Adrenal gland (tissue), 9 donors: ENCODE measurements at regions not wholly inside any gene's neighbourhood (a gene's known extent, or its start where the extent isn't known, plus 50 kb on each side); places are given as distances from the start of the nearest gene placed in this dataset.

Experiments used
- DNase-seq, 7 donors: peaks; one replicate each; pipeline ENCODE4 v3.0.0-alpha.2; 2019 to 2020
- H3K27ac ChIP-seq, 5 donors: fragments of 200-600 bp; sonication (generic) in 4 of 5; 1 replicate in 3 of 5; 2 replicates in 2 of 5; pipeline versions ENCODE4 v1.5.1 to v1.8.0; 2016 to 2020; ENCODE audit warnings: mild to moderate bottlenecking in 1 of 5
- H3K27me3 ChIP-seq: fragments of 200-600 bp; 2 replicates; pipeline ENCODE4 v1.8.0; 2021
- H3K36me3 ChIP-seq, 2 donors: fragments of 200-600 bp; replicated peaks in 1 of 2; 1 replicate in 1 of 2; 2 replicates in 1 of 2; pipeline versions ENCODE4 v1.5.1 to v1.8.0; 2018 to 2022
- H3K4me1 ChIP-seq, 2 donors: fragments of 200-600 bp; replicated peaks in 1 of 2; 1 replicate in 1 of 2; 2 replicates in 1 of 2; pipeline versions ENCODE4 v1.5.1 to v1.8.0; 2018 to 2021
- H3K4me3 ChIP-seq, 4 donors: fragments of 200-600 bp; sonication (generic) in 3 of 4; one replicate each; pipeline ENCODE4 v1.5.1; 2016 to 2018
- H3K9me3 ChIP-seq, 3 donors: fragments of 200-600 bp; sonication (generic) in 1 of 3; replicated peaks in 1 of 3; 1 replicate in 2 of 3; 2 replicates in 1 of 3; pipeline versions ENCODE4 v1.5.1 to v1.8.0; 2016 to 2021
- POLR2A ChIP-seq, 2 donors: fragments of 450-650 bp; IDR thresholded peaks; one replicate each; pipeline ENCODE4 v1.6.1; 2017; ENCODE audit warnings: antibody characterized with exemption in 2 of 2, mild to moderate bottlenecking in 2 of 2, moderate library complexity in 1 of 2
- WGBS, 4 donors: extraction: QIAGEN DNeasy Blood & Tissue Kit in 2 of 4; methylation state at CpG; one replicate each; pipeline versions ENCODE4 v1.1.5 to v1.1.7; 2013 to 2017; 5-methylcytosine and 5-hydroxymethylcytosine counted together
- intact Hi-C, 2 donors: fragments of 100-400 bp; cut with DNase I; formaldehyde crosslinking; loops; one replicate each; pipeline versions ENCODE4 v1.14.1 to v1.15.0; 2022 to 2023
- TF ChIP-seq, protein P1 (sequence below), 6 experiments: fragments of 450-650 bp in 4 of 6; fragments of 200-600 bp in 2 of 6; sonication (generic) in 1 of 6; IDR thresholded peaks; 1 replicate in 5 of 6; 2 replicates in 1 of 6; pipeline versions ENCODE4 v1.5.1 to v1.8.0; 2016 to 2021; ENCODE audit warnings: antibody characterized with exemption in 6 of 6, mild to moderate bottlenecking in 2 of 6, moderate library complexity in 1 of 6
- donor health status: healthy with polysubstance abuse.
- donor health status: Bipolar disorder and iron deficiency.
- donor health status: DM: yes; HTN: yes; CAD: no.
- donor health status: DM: no; HTN: no; CAD: no.
- donor health status: DM: no; HTN: no; CAD: no.

DNA sequence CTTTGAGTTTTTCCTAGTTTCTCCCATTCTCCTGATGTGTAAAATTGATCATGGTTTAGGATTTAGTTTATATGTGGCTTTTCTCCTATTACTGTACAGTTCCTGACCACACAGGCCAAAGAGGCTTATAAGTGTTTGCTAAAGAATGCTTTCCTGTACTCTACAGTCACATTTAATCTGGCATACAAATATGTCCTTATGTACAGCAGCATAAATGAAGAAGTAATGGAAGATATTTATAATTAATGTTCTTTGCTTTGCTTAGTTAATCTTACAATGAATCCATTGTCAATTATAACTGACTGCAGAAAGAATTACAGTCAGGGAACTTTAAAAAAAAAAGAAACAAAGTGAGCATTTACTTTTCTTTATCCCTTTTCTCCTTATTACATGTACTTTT, 293.9 kb downstream of the KCNC2 start:
- H3K9me3 ChIP-seq = no peaks in the 10 kb centered on the region
- H3K4me1 ChIP-seq = no peaks in the 10 kb centered on the region
- H3K36me3 ChIP-seq = no peaks in the 10 kb centered on the region
- intact Hi-C loops = no loop called here
- no peaks in the 10 kb centered on the region for H3K27me3 ChIP-seq
- H3K27ac ChIP-seq = no peak overlapping the region
- TF ChIP-seq, protein P1, sequence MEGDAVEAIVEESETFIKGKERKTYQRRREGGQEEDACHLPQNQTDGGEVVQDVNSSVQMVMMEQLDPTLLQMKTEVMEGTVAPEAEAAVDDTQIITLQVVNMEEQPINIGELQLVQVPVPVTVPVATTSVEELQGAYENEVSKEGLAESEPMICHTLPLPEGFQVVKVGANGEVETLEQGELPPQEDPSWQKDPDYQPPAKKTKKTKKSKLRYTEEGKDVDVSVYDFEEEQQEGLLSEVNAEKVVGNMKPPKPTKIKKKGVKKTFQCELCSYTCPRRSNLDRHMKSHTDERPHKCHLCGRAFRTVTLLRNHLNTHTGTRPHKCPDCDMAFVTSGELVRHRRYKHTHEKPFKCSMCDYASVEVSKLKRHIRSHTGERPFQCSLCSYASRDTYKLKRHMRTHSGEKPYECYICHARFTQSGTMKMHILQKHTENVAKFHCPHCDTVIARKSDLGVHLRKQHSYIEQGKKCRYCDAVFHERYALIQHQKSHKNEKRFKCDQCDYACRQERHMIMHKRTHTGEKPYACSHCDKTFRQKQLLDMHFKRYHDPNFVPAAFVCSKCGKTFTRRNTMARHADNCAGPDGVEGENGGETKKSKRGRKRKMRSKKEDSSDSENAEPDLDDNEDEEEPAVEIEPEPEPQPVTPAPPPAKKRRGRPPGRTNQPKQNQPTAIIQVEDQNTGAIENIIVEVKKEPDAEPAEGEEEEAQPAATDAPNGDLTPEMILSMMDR (IDR thresholded peaks at IDR 0.05) = no peak
- no peak for TF ChIP-seq POLR2A (IDR thresholded peaks at IDR 0.05)
- DNase-seq = no peak
- H3K4me3 ChIP-seq = no peak overlapping the region

DNA sequence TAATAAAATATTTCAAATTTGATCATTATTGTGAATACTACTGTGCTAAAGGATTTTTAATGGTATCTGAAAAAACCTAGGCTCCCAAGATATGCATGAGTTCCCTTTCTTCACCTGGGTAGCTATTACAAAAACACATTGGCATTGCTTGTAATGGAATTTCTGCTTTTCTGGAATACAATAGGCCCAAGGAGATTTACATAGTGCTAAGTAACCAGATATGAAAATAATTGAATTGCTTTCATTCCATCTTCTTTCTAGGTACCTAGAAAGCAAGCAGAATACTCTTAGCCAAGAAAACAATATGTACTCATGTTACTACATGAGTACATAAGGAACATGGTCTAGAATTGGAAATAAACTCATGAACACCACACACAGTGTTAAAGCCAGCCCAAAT, 291.9 kb downstream of the KCNC2 start:
- no peaks in the 10 kb centered on the region for H3K9me3 ChIP-seq
- DNase-seq = no peak
- H3K4me1 ChIP-seq = no peaks in the 10 kb centered on the region
- H3K4me3 ChIP-seq = no peak overlapping the region
- no peak for TF ChIP-seq POLR2A (IDR thresholded peaks at IDR 0.05)
- TF ChIP-seq, protein P1 (IDR thresholded peaks at IDR 0.05) = no peak
- intact Hi-C loops = no loop called here
- no peak overlapping the region for H3K27ac ChIP-seq
- no peaks in the 10 kb centered on the region for H3K27me3 ChIP-seq
- H3K36me3 ChIP-seq = no peaks in the 10 kb centered on the region

DNA sequence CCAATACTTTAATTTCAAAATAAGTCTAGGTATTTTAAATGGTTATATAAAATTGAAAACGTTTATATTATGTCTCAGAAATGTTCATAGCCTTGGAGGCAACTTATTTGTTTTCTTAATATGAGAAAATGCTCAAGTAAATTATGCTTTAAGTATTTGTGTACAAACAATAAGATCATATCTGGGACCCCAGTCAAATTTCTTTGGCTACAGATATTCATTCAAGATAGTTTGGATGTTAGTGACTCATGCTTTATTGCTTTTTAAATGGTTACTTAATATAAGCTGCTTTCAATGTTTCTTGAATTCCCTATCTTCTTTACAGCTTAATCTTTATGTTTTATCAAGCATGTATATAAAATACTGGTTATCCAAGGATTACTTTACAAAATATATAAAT, 291.3 kb downstream of the KCNC2 start:
- no peaks in the 10 kb centered on the region for H3K27me3 ChIP-seq
- H3K27ac ChIP-seq = no peak overlapping the region
- H3K36me3 ChIP-seq = no peaks in the 10 kb centered on the region
- no peak for DNase-seq
- H3K9me3 ChIP-seq = no peaks in the 10 kb centered on the region
- H3K4me1 ChIP-seq = no peaks in the 10 kb centered on the region
- TF ChIP-seq POLR2A (IDR thresholded peaks at IDR 0.05) = no peak
- TF ChIP-seq, protein P1 (IDR thresholded peaks at IDR 0.05) = no peak
- intact Hi-C loops = no loop called here
- WGBS, 4 donors = 0 to 24% (median 1%) methylated on average over 1 of the region's 1 CpG
- H3K4me3 ChIP-seq = no peak overlapping the region

DNA sequence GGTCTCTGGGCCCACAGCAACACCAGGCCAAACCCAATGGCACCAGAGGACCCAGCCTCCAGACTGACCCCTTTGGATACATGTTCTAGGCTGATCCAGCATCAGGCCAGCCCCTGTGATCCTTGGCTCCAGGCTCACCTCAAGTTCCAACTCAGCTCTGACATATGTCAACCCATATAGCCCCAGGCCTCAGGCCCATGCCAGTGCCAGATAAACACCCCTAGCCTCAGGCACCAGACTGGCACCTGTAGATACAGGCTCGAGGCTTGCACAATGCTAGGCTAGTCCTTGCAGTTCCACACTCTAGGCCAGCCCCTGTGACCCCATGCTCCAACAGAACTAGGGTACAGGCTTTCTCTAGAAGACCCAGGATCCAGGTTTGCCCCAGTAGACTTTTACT, 287.5 kb downstream of the KCNC2 start:
- DNase-seq = no peak
- Histone ChIP-seq H3K9me3 (no peaks in the 10 kb centered on the region), H3K36me3 (no peaks in the 10 kb centered on the region), H3K4me3 (no peak overlapping the region), H3K27me3 (no peaks in the 10 kb centered on the region), H3K27ac (no peak overlapping the region), H3K4me1 (no peaks in the 10 kb centered on the region)
- intact Hi-C loops = no loop called here
- 20 to 53% (median 48%) methylated on average over 1 of the region's 1 CpG; no CpG with 5 or more reads in 1 of the 4 donors for WGBS, 4 donors
- TF ChIP-seq, protein P1 (IDR thresholded peaks at IDR 0.05) = no peak
- TF ChIP-seq POLR2A (IDR thresholded peaks at IDR 0.05) = no peak
